B cell (primary cell): ENCODE measurements at regions not wholly inside any gene's neighbourhood (a gene's known extent, or its start where the extent isn't known, plus 50 kb on each side); places are given as distances from the start of the nearest gene placed in this dataset.

ENCODE experiments used
- ATAC-seq: fragments of 200-7000 bp; cut with Tn5 transposase; one replicate; pipeline ENCODE4 v1.10.0; 2021; ENCODE audit warnings: low read depth, mild to moderate bottlenecking, moderate number of reproducible peaks, moderate library complexity
- CTCF ChIA-PET: fragments of 350-600 bp; sonication (Branson Sonifier 250); formaldehyde crosslinking; loops from one replicate; lab custom pipeline; 2021; ENCODE audit warnings: antibody characterized with exemption, inconsistent platforms; lab: Charles Lee
- POLR2A ChIA-PET: fragments of 350-600 bp; sonication (Branson Sonifier 250); formaldehyde crosslinking; loops from one replicate; lab custom pipeline; 2021; ENCODE audit warnings: antibody characterized with exemption; lab: Charles Lee
- DNase-seq: peaks from one replicate; pipeline ENCODE4 v3.0.0; 2013
- H2AFZ ChIP-seq: 2 replicates; pipeline ENCODE4 v1.6.1; 2012; ENCODE audit warnings: mild to moderate bottlenecking, low read depth, low read length; ENCODE audit not compliant: insufficient read depth, poor library complexity, severe bottlenecking
- H3K27ac ChIP-seq, 2 donors: 1 replicate in 1 of 2; 2 replicates in 1 of 2; pipeline ENCODE4 v1.5.1; 2012 to 2013; ENCODE audit warnings: low read length in 2 of 2, mild to moderate bottlenecking in 2 of 2, moderate library complexity in 1 of 2
- H3K27me3 ChIP-seq, 4 experiments: fragments of 200-600 bp in 1 of 4; sonication (generic) in 1 of 4; replicated peaks in 1 of 4; 1 replicate in 2 of 4; 2 replicates in 2 of 4; pipeline versions ENCODE4 v1.6.1 to v1.7.0; 2013 to 2016; ENCODE audit warnings: low read length in 3 of 4, mild to moderate bottlenecking in 2 of 4, mixed read lengths in 1 of 4, moderate library complexity in 1 of 4; ENCODE audit not compliant: insufficient read depth in 4 of 4, control insufficient read depth in 3 of 4; ENCODE audit errors: control extremely low read depth in 1 of 4
- H3K36me3 ChIP-seq, 2 experiments: replicated peaks in 1 of 2; 1 replicate in 1 of 2; 2 replicates in 1 of 2; pipeline versions ENCODE4 v1.6.1 to v1.7.1; 2013; ENCODE audit warnings: low read length in 1 of 2; ENCODE audit not compliant: insufficient read depth in 2 of 2, control insufficient read depth in 1 of 2; ENCODE audit errors: control extremely low read depth in 1 of 2, extremely low read depth in 1 of 2
- H3K4me1 ChIP-seq, 2 donors: fragments of 200-600 bp in 1 of 2; sonication (generic) in 1 of 2; 1 replicate in 1 of 2; 2 replicates in 1 of 2; pipeline versions ENCODE4 v1.5.1 to v1.6.1; 2013 to 2017; ENCODE audit warnings: low read length in 2 of 2; ENCODE audit not compliant: control insufficient read depth in 2 of 2, insufficient read depth in 2 of 2
- H3K4me2 ChIP-seq: replicated peaks from 2 replicates; pipeline ENCODE3; 2012; ENCODE audit warnings: mild to moderate bottlenecking, low read depth, low read length; ENCODE audit not compliant: poor library complexity, severe bottlenecking
- H3K4me3 ChIP-seq, 5 experiments: fragments of 200-600 bp in 1 of 5; sonication (generic) in 1 of 5; 1 replicate in 3 of 5; 2 replicates in 2 of 5; pipeline versions ENCODE4 v1.5.1 to v1.7.0; 2011 to 2016; ENCODE audit warnings: low read length in 4 of 5, mild to moderate bottlenecking in 4 of 5, low read depth in 2 of 5, control low read depth in 1 of 5, moderate library complexity in 1 of 5; ENCODE audit not compliant: insufficient read depth in 1 of 5; ENCODE audit errors: control extremely low read depth in 1 of 5, extremely low read depth in 1 of 5
- H3K79me2 ChIP-seq: fragments of 200-600 bp; sonication (generic); one replicate; pipeline ENCODE4 v1.6.0; 2016; ENCODE audit warnings: low read length; ENCODE audit not compliant: control insufficient read depth, insufficient read depth
- H3K9ac ChIP-seq: fragments of 200-600 bp; sonication (generic); 2 replicates; pipeline ENCODE4 v1.6.1; 2017; ENCODE audit warnings: mild to moderate bottlenecking, low read length, moderate library complexity
- H3K9me3 ChIP-seq, 3 donors: one replicate each; pipeline versions ENCODE4 v1.6.1 to v1.7.1; 2013; ENCODE audit warnings: low read length in 2 of 3; ENCODE audit not compliant: control insufficient read depth in 2 of 3, insufficient read depth in 1 of 3; ENCODE audit errors: control extremely low read depth in 1 of 3
- H4K20me1 ChIP-seq: 2 replicates; pipeline ENCODE4 v1.6.0; 2012; ENCODE audit warnings: mild to moderate bottlenecking, low read length; ENCODE audit not compliant: insufficient read depth, control insufficient read depth, poor library complexity, severe bottlenecking
- H3K27ac Mint-ChIP-seq: one replicate; pipeline ENCODE4 v1.8.0; 2021; ENCODE audit warnings: mixed read lengths
- H3K27me3 Mint-ChIP-seq: one replicate; pipeline ENCODE4 v1.8.0; 2021; ENCODE audit warnings: mixed read lengths
- H3K4me1 Mint-ChIP-seq: one replicate; pipeline ENCODE4 v1.8.0; 2021; ENCODE audit warnings: mixed read lengths
- H3K4me3 Mint-ChIP-seq: one replicate; pipeline ENCODE4 v1.8.0; 2021; ENCODE audit warnings: mixed read lengths
- H3K9me3 Mint-ChIP-seq: one replicate; pipeline ENCODE4 v1.8.0; 2022; ENCODE audit warnings: mixed read lengths; ENCODE audit not compliant: insufficient read depth
- EZH2 ChIP-seq: IDR thresholded peaks from 2 replicates; pipeline ENCODE4 v1.6.1; 2012; ENCODE audit warnings: borderline replicate concordance, low read depth, mild to moderate bottlenecking, moderate library complexity, low read length; ENCODE audit not compliant: insufficient read depth, poor library complexity, severe bottlenecking
- WGBS: methylation state at CpG from one replicate; pipeline ENCODE4 v1.1.5; 2013; ENCODE audit warnings: missing lambda C conversion rate; ENCODE audit not compliant: insufficient coverage; 5-methylcytosine and 5-hydroxymethylcytosine counted together
- intact Hi-C: fragments of 100-400 bp; cut with micrococcal nuclease; formaldehyde crosslinking; loops from one replicate; pipeline ENCODE4 v1.10.0; 2022
- TF ChIP-seq, protein P1 (sequence below): fragments of 200-600 bp; IDR thresholded peaks from one replicate; pipeline ENCODE4 v1.8.0; 2022; ENCODE audit warnings: antibody characterized with exemption, mild to moderate bottlenecking

DNA sequence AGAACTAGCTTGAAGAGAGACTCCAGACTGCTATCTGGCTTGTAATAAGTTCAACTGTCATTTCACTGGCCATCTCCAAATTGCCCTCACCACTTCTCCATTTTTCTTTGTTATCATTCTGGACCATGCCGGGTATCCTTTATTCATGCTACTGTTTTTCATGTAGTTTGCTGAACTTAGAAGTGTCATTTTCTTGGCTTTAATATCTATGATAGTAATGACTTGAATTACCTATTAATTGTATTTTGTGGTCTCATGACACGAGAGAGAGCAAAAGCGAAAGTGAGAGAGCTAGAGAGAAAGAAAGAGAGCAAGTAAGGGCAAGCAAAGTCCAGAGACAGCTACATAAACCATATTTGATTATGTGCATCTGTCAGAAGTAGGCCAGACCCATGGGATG is 184.9 kb upstream of the ATP1B1 start:
- ChIA-PET CTCF (no interaction called here), POLR2A (no interaction called here)
- no CpG with 5 or more reads among the region's 3 CpGs for WGBS
- no peaks in the 10 kb centered on the region for H3K79me2 ChIP-seq
- H2AFZ ChIP-seq, result no peak overlapping the region
- no peak overlapping the region for H3K4me3 ChIP-seq
- Mint-ChIP-seq H3K4me1 (no peaks in the 10 kb centered on the region), H3K9me3 (no peaks in the 10 kb centered on the region), H3K27ac (no peak overlapping the region), H3K27me3 (peaks cover 3% of the 10 kb centered on the region), H3K4me3 (no peak overlapping the region)
- H3K4me2 ChIP-seq, result no peak overlapping the region
- H4K20me1 ChIP-seq, result no peaks in the 10 kb centered on the region
- no peaks in the 10 kb centered on the region for H3K9me3 ChIP-seq
- no peaks in the 10 kb centered on the region for H3K4me1 ChIP-seq
- no peak overlapping the region for H3K27ac ChIP-seq
- no peak for TF ChIP-seq EZH2
- TF ChIP-seq, protein P1, sequence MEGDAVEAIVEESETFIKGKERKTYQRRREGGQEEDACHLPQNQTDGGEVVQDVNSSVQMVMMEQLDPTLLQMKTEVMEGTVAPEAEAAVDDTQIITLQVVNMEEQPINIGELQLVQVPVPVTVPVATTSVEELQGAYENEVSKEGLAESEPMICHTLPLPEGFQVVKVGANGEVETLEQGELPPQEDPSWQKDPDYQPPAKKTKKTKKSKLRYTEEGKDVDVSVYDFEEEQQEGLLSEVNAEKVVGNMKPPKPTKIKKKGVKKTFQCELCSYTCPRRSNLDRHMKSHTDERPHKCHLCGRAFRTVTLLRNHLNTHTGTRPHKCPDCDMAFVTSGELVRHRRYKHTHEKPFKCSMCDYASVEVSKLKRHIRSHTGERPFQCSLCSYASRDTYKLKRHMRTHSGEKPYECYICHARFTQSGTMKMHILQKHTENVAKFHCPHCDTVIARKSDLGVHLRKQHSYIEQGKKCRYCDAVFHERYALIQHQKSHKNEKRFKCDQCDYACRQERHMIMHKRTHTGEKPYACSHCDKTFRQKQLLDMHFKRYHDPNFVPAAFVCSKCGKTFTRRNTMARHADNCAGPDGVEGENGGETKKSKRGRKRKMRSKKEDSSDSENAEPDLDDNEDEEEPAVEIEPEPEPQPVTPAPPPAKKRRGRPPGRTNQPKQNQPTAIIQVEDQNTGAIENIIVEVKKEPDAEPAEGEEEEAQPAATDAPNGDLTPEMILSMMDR, result no peak
- intact Hi-C loops, result no loop called here
- H3K36me3 ChIP-seq, result no peaks in the 10 kb centered on the region
- no peak for DNase-seq
- H3K27me3 ChIP-seq, result no peaks in the 10 kb centered on the region
- H3K9ac ChIP-seq, result no peak overlapping the region
- no peak for ATAC-seq

DNA sequence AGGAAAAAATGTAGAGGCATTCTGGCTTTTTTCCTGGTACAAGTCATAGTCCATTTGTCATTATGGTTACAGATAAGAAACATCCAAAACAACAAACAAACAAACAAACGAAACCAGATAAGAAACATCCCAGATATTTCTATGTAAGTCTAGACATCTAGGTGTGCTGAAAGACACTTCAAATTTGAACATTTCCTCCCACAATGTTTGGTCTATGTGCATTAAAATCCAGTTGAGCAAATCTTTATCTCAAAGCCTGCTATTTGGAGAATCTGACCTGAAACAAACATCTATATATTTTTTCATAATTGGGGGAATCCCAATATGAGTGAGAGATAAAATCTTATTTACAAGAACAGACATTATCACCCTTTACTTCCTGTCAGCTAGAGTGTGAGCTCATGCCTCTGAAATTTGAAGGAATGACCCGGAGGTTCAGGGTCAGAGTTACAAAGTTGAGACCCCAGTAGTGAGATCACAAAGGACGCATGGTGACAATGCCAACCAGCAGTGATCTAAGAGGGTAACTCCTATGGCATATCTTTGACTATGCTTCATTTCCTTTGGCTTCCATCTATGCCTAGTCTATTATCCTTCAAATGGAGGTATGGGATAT is 182.9 kb upstream of the ATP1B1 start:
- TF ChIP-seq, protein P1, result no peak
- TF ChIP-seq EZH2, result no peak
- intact Hi-C loops, result no loop called here
- Mint-ChIP-seq H3K27me3 (peaks cover 12% of the 10 kb centered on the region), H3K9me3 (no peaks in the 10 kb centered on the region), H3K27ac (no peak overlapping the region), H3K4me3 (no peak overlapping the region), H3K4me1 (no peaks in the 10 kb centered on the region)
- H3K27me3 ChIP-seq, result no peaks in the 10 kb centered on the region
- H3K36me3 ChIP-seq, result no peaks in the 10 kb centered on the region
- H3K4me1 ChIP-seq, result no peaks in the 10 kb centered on the region
- no peak overlapping the region for H3K4me3 ChIP-seq
- no peaks in the 10 kb centered on the region for H3K79me2 ChIP-seq
- H3K4me2 ChIP-seq, result no peak overlapping the region
- H2AFZ ChIP-seq, result no peak overlapping the region
- 86% methylated on average over 1 of the region's 3 CpGs for WGBS
- H3K9ac ChIP-seq, result no peak overlapping the region
- H3K27ac ChIP-seq, result no peak overlapping the region
- no peaks in the 10 kb centered on the region for H4K20me1 ChIP-seq
- ChIA-PET CTCF (no interaction called here), POLR2A (no interaction called here)
- H3K9me3 ChIP-seq, result no peaks in the 10 kb centered on the region
- no peak for DNase-seq
- no peak for ATAC-seq
